ENCODE measurements at regions not wholly inside any gene's neighbourhood (a gene's known extent, or its start where the extent isn't known, plus 50 kb on each side); places are given as distances from the start of the nearest gene placed in this dataset.
"Not testable (repeated sequence)": the region's sequence is repeated elsewhere in the genome, so short reads cannot be mapped to it uniquely, and the experiment has no call there.

- no peak for DNase-seq (ENCODE audit: low read depth in 2 of 2)
These were observed 86.2 kb upstream of the FRMPD4 start for GRCh38 chrX:12052109-12052508.

- no peak for DNase-seq (ENCODE audit: low read depth in 2 of 2)
These were observed 80.2 kb upstream of the FRMPD4 start for GRCh38 chrX:12058087-12058486.

GRCh38 chrX:12060489-12061260, 77.6 kb upstream of the FRMPD4 start:
- DNase-seq (ENCODE audit: low read depth in 2 of 2) = no peak

DNA sequence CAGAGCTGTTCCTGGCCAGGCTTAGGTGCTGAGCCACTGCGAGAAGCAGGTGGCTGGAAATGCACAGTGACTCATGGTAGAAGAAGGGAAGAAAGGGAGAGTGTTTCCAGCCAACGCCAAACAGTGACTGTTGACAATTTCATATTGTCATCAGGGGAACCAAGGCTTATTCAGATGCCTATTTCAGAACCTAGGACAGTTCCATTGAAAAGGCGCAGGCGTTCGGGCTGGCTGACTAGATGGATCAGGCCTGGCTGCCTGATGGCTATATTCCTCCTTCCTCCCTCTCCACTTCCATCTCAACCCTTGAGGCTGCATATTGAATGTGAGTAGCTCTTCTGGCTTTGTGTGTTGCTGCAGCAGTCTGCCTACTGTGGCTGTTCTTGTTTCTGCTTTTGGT, 73.0 kb upstream of the FRMPD4 start:
- peak in 1 of 2 experiments; percentile 4 for DNase-seq (ENCODE audit: low read depth in 2 of 2)

DNA sequence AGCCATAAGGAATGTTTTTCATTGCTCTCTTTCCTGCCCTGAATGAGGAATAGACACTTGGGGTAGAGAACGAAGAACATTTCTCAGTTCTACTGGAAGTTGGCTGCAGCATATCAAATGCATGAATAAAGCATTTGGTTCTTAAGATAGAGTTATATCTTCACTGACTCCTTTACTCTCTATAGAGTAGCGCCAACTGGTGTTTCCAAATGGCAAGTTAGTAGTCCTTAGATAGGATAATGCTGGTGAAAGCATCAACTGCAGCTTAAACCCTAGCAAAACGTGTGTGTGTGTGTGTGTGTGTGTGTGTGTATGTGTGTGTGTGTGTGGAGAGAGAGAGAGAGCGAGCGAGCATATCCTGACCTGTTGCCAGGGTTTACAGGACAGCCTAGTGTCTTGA, 62.2 kb upstream of the FRMPD4 start:
- no peak for DNase-seq (ENCODE audit: low read depth in 2 of 2)

- DNase-seq (ENCODE audit: low read depth in 2 of 2) = peak in 1 of 2 experiments; percentile 5
These were observed 58.0 kb upstream of the FRMPD4 start for GRCh38 chrX:12080265-12080664.

DNA sequence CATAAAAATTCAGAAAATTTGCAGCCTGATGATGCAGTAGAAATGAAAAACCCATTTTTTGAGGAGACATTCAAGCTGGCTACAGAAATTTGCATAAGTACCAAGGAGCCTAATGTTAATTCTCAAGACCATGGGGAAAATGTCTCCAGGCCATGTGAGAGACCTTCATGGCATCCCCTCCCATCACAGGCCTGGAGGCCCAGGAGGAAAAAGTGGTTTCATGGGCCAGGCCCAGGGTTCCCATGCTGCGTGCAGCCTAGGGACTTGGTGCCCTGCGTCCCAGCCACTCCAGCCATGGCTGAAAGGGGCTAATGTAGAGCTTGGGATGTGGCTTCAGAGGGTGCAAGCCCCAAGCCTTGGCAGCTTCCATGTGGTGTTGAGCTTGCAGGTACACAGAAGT, 55.3 kb upstream of the FRMPD4 start:
- DNase-seq (ENCODE audit: low read depth in 2 of 2) = not testable (repeated sequence)
